Tibial nerve (tissue), 4 donors: ENCODE measurements at regions not wholly inside any gene's neighbourhood (a gene's known extent, or its start where the extent isn't known, plus 50 kb on each side); places are given as distances from the start of the nearest gene placed in this dataset.

Source experiments
- DNase-seq, 2 donors: peaks; one replicate each; pipeline ENCODE4 v3.0.0-alpha.2; 2019; ENCODE audit warnings: low spot score in 2 of 2
- H3K27ac ChIP-seq, 4 donors: fragments of 200-600 bp; sonication (generic) in 3 of 4; one replicate each; pipeline ENCODE4 v1.5.1; 2017 to 2019; ENCODE audit warnings: mild to moderate bottlenecking in 1 of 4
- H3K27me3 ChIP-seq, 2 donors: fragments of 200-600 bp; sonication (generic) in 1 of 2; one replicate each; pipeline versions ENCODE4 v1.5.1 to v1.6.0; 2017 to 2019
- H3K36me3 ChIP-seq, 3 donors: fragments of 200-600 bp; sonication (generic); one replicate each; pipeline ENCODE4 v1.5.1; 2018 to 2019
- H3K4me1 ChIP-seq, 4 donors: fragments of 200-600 bp; sonication (generic) in 3 of 4; one replicate each; pipeline ENCODE4 v1.5.1; 2017 to 2019
- H3K4me3 ChIP-seq, 4 donors: fragments of 200-600 bp; sonication (generic) in 3 of 4; one replicate each; pipeline ENCODE4 v1.5.1; 2017 to 2019; ENCODE audit warnings: mild to moderate bottlenecking in 1 of 4, moderate library complexity in 1 of 4
- H3K9me3 ChIP-seq, 4 donors: fragments of 200-600 bp; sonication (generic) in 3 of 4; one replicate each; pipeline ENCODE4 v1.5.1; 2017 to 2019
- CTCF ChIP-seq, 5 experiments: fragments of 200-600 bp in 3 of 5; fragments of 450-650 bp in 2 of 5; sonication (generic) in 3 of 5; IDR thresholded peaks; one replicate each; pipeline ENCODE4 v1.5.1; 2016 to 2019; ENCODE audit warnings: antibody characterized with exemption in 5 of 5, mild to moderate bottlenecking in 3 of 5, moderate library complexity in 2 of 5
- EP300 ChIP-seq, 2 donors: sonication (generic); formaldehyde crosslinking; IDR thresholded peaks; one replicate each; pipeline ENCODE4 v1.6.1; 2017; ENCODE audit warnings: antibody characterized with exemption in 2 of 2, mild to moderate bottlenecking in 1 of 2
- POLR2A ChIP-seq, 2 donors: fragments of 450-650 bp; IDR thresholded peaks; one replicate each; pipeline ENCODE4 v1.6.1; 2017; ENCODE audit warnings: antibody characterized with exemption in 2 of 2, mild to moderate bottlenecking in 2 of 2, moderate library complexity in 2 of 2
- WGBS, 2 donors: methylation state at CpG; one replicate each; pipeline ENCODE4 v1.1.5; 2018; 5-methylcytosine and 5-hydroxymethylcytosine counted together

- DNase-seq = no peak
- H3K4me1 ChIP-seq = peaks cover 0 to 8% (median 2%) of the 10 kb centered on the region in 4 donors
- no peaks in the 10 kb centered on the region for H3K9me3 ChIP-seq
- TF ChIP-seq EP300 (IDR thresholded peaks at IDR 0.05) (no peak), CTCF (IDR thresholded peaks at IDR 0.05) (no peak), POLR2A (IDR thresholded peaks at IDR 0.05) (no peak)
- no peaks in the 10 kb centered on the region for H3K36me3 ChIP-seq
- peak overlapping the region in 2 of 4 donors; percentile 56 to 74 for H3K27ac ChIP-seq
- H3K4me3 ChIP-seq = no peak overlapping the region
- no peaks in the 10 kb centered on the region for H3K27me3 ChIP-seq
- 79 to 83% methylated on average over 1 of the region's 1 CpG for WGBS, 2 donors
Measured at GRCh38 chr6:19153981-19154295, 683.2 kb upstream of the ID4 start.

GRCh38 chr6:19156443-19156842 lies 680.7 kb upstream of the ID4 start:
- TF ChIP-seq CTCF (IDR thresholded peaks at IDR 0.05) = no peak
- TF ChIP-seq POLR2A (IDR thresholded peaks at IDR 0.05) = no peak
- no peak for TF ChIP-seq EP300 (IDR thresholded peaks at IDR 0.05)
- Histone ChIP-seq H3K4me1 (peaks cover 0 to 8% (median 2%) of the 10 kb centered on the region in 4 donors), H3K36me3 (no peaks in the 10 kb centered on the region), H3K27me3 (no peaks in the 10 kb centered on the region), H3K9me3 (no peaks in the 10 kb centered on the region), H3K4me3 (no peak overlapping the region), H3K27ac (no peak overlapping the region)
- WGBS, 2 donors = 93 to 94% methylated on average over 2 of the region's 2 CpGs
- no peak for DNase-seq

- no peaks in the 10 kb centered on the region for H3K9me3 ChIP-seq
Measured at GRCh38 chr6:19157486-19157885, 679.7 kb upstream of the ID4 start.

GRCh38 chr6:19158586-19158985 lies 678.6 kb upstream of the ID4 start:
- Histone ChIP-seq H3K4me3 (no peak overlapping the region), H3K27ac (no peak overlapping the region), H3K36me3 (no peaks in the 10 kb centered on the region), H3K4me1 (peaks cover 0 to 6% (median 2%) of the 10 kb centered on the region in 4 donors), H3K9me3 (no peaks in the 10 kb centered on the region), H3K27me3 (no peaks in the 10 kb centered on the region)
- no peak for DNase-seq
- TF ChIP-seq EP300 (IDR thresholded peaks at IDR 0.05) = no peak
- TF ChIP-seq CTCF (IDR thresholded peaks at IDR 0.05) = no peak
- TF ChIP-seq POLR2A (IDR thresholded peaks at IDR 0.05) = no peak
- 81 to 85% methylated on average over 1 of the region's 1 CpG for WGBS, 2 donors

More at GRCh38 chr6:19157486-19157885, 679.7 kb upstream of the ID4 start:
- Histone ChIP-seq H3K4me1 (peaks cover 0 to 8% (median 2%) of the 10 kb centered on the region in 4 donors), H3K27ac (no peak overlapping the region), H3K36me3 (no peaks in the 10 kb centered on the region), H3K27me3 (no peaks in the 10 kb centered on the region), H3K4me3 (no peak overlapping the region)
- DNase-seq = no peak
- TF ChIP-seq POLR2A (IDR thresholded peaks at IDR 0.05) (no peak), EP300 (IDR thresholded peaks at IDR 0.05) (no peak), CTCF (IDR thresholded peaks at IDR 0.05) (no peak)

GRCh38 chr6:19159089-19159488 lies 678.1 kb upstream of the ID4 start:
- DNase-seq = no peak
- H3K4me3 ChIP-seq = no peak overlapping the region
- TF ChIP-seq POLR2A (IDR thresholded peaks at IDR 0.05) (no peak), EP300 (IDR thresholded peaks at IDR 0.05) (no peak), CTCF (IDR thresholded peaks at IDR 0.05) (no peak)
- WGBS, 2 donors = 44 to 54% methylated on average over 1 of the region's 1 CpG
- no peaks in the 10 kb centered on the region for H3K36me3 ChIP-seq
- no peaks in the 10 kb centered on the region for H3K27me3 ChIP-seq
- H3K9me3 ChIP-seq = no peaks in the 10 kb centered on the region
- H3K4me1 ChIP-seq = peaks cover 0 to 1% (median under 1%) of the 10 kb centered on the region in 4 donors
- no peak overlapping the region for H3K27ac ChIP-seq
